HG02973 (cell line): ENCODE measurements at regions not wholly inside any gene's neighbourhood (a gene's known extent, or its start where the extent isn't known, plus 50 kb on each side); places are given as distances from the start of the nearest gene placed in this dataset.
A peak's percentile ranks its signal among the peaks of the same experiment; 100 is the strongest.
"Not testable (repeated sequence)": the region's sequence is repeated elsewhere in the genome, so short reads cannot be mapped to it uniquely, and the experiment has no call there.

Experiments used
- ATAC-seq: cut with Tn5 transposase; IDR thresholded peaks from one replicate; pipeline ENCODE4 v1.9.1; 2021; ENCODE audit warnings: moderate library complexity; ENCODE audit not compliant: unreplicated experiment

DNA sequence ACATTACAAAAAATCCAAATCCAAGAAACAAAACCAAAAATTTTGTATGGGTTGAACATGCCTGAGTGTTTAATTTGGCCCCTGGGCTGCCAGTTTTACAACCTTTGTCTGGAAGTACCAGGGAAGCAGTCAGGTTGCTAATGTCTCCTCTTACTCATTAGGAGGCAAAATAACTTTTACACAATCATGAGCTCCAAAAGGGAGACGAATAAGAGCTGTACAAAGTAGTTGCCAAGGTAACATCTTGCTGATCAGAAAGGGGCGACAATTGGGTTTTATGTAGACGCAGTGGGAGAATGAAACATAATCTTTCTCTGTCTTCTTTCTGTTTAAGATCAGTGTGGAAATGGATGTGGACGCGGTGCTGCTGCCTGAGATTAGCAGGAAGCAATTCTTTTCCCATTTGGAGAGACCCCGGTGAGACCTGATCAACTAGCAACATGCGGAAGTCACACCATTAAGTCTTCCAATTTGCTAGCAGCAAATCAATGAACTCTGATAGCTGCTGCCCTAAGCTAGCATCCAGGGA, 90.7 kb upstream of the IGFBP7 start:
- no peak for ATAC-seq

- no peak for ATAC-seq
Observed at GRCh38 chr4:57199267-57199666, 89.1 kb upstream of the IGFBP7 start.

DNA sequence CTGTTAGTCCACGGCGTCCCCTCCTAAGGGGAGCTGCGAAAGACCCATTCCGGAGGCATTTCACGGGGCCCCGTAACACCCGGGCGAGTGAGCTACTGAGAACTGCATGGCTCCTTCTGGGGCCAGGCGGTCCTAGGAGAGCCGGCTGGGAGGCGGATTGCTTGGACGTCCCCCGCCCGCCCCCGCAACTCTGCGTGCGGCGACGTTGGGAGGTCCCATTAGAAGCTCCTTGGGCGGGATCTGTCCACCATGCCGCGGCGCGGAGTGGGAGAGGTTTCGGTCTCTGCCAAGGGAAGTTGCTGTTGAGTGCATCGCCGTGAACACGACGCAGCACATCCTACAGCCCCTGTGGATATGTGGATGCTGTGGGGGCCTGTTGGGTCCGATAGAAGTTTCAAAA, 85.4 kb upstream of the IGFBP7 start:
- no peak for ATAC-seq

DNA sequence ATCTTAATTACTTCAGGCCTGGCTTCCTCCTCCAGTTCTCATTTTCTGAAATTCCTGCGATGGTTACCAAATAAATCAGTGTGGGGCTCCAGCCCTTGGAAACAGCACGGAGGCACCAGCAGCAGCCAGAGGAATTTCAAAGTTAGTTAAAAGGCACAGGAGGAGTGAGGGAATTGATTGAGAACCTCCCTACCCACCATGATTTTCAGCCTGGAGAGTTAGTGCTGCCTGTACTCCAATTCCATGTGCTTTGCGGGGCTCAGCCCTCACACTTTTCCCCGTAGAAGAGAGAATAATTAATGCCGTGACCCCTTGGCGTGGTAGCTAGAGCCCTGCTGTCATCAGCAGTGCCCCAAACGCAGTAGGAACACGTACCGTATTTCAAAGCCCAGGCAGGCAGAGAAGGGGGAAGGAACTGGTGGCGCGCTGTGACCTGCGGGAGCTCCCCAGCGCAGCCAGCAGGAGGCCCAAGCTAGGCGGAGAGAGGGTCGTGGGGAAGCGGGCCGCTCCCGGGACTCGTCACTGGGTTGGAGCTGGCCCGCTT, 84.0 kb upstream of the IGFBP7 start:
- no peak for ATAC-seq

DNA sequence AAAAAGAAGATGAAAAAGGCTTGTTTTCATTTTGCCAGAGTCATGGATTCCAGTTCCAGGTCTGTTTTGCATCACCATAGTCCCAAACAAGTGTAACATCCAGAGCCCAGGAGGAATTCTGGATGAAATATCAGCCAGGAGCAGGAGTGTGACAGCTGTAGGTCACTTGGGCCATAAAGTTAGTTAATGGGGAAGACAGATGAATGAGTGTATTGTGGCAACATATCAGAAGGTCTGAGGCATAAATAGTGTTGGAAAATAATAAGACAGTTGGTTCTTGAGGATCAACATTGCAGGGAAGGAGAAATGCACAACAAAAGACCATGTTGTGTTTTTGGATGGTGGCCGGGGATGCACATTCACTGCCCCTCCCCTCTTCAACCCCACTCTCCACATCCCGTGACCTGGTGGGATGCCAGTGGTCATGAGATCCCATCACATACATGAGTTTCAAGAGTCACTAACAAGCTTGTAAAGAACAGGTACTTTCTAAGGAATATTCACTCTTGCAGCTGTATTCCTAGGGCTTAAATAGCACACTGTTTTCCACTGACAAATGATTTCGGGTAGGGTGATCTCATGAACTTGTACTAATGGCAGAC, 83.1 kb upstream of the IGFBP7 start:
- no peak for ATAC-seq

GRCh38 chr4:57191523-57192034, 81.4 kb upstream of the IGFBP7 start:
- ATAC-seq, result no peak

DNA sequence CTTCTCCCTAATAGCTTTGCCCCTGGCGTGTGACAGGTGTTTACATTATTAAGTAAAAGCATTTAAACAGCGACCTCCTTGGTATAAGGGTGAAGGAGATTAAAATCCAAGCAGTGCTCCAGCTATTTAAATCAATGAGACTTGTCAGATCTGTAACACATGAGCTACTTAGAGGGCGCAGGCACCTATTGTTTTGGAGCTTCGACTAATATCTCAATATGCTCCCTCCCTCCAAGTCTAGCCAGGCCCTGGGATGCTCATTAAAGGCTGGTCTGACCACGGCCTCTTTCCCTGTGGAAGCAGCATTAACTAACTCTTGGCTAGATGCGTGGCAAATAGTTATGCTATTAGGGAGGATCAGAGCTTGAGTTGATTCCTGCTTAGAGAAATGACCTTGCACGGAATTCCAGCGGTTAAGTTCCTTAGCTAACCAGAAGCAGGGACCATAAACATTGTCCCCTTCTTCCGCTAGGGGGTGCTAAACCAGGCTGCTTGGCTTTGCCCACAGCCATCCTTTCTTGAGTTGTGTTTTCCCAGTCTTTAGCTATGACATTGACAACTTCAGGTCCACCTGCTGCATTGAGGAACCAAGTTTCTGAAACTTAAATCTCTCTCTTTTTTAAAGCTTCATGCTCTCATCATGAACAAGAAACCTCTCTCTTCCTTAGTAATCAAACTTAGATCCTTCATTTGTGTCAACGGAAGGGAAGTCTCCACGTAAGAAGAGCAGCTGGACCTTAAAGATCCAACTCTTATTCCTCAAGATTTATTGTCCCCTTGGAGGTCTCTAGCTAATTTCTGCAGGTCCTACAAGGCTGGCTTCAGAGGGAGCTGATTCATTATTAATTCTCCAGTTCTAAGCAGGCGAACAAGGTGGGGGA, 80.7 kb upstream of the IGFBP7 start:
- no peak for ATAC-seq

GRCh38 chr4:57187246-57187645, 77.1 kb upstream of the IGFBP7 start:
- ATAC-seq, result no peak

DNA sequence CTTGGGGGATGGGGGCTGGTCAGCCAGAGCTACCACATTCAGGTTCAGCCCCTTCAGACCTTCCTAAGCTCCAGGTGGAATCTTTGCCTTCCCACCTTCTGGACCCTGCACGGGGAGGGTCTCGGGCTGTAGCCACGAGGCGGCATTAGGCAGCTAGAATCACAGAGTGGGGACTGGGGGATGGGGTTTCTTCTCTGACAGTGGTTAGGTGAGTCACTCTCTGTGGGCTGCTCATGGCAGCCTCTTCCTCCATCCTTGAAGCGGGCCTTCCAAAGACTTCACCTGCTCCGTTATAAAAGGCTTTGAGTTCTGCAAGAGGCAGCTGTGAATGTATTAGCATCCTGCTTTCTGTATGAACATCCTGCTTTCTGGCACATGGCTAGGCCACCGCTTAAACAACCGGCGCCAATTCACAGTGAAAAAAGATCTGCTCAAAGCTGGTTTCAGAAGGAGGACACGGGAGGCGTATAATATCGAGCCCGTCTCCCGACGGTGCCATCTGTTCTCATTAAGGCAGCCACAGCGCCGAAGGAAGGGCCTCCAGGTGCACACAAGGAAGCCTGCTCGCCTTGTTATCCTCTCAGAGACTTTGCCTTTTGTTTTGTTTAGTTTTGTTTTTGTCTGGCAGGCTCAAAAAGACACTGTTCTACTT, 74.3 kb upstream of the IGFBP7 start:
- no peak for ATAC-seq

GRCh38 chr4:57182132-57182874, 72.1 kb upstream of the IGFBP7 start:
- no peak for ATAC-seq

- not testable (repeated sequence) for ATAC-seq
Observed at GRCh38 chr4:57173136-57173535, 63.0 kb upstream of the IGFBP7 start.

DNA sequence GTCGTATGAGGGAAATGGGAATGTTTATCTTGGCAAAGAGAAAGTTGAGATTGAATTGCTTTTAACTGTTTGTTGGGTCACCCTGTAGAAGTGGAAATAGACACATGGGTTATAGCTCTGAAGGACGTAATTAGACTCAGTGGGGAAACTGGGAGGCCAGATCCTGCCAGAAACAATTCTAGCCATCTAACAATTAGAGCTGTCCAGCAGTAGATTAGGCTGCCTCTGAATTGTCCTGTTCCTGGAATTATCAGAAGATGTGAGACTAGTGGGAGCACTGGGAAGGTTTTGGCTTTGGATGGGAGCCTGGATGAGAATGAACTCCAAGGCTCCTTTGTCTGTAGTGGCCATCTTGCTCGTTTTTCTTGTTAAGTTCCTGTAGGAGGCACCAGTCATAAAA, 61.9 kb upstream of the IGFBP7 start:
- no peak for ATAC-seq

DNA sequence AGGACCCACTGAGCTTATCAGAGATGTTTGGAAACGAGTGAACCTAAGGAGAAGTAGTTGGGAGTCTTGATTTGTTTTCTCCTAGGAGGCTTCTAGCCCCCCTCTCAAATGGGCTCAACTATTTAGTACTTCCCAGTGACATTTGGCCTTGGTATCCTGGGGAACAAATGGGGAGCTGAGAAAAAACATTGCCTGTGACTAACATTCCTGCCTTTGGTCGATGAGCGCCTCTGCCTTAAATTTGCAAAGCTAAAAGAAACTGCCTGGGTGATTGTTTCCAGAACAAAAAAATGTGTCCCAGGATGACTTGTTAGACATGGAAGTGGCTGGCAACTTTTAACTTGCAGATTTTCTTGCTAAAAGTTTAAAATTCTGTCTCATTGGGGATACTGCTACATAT, 58.8 kb upstream of the IGFBP7 start:
- ATAC-seq, result no peak

DNA sequence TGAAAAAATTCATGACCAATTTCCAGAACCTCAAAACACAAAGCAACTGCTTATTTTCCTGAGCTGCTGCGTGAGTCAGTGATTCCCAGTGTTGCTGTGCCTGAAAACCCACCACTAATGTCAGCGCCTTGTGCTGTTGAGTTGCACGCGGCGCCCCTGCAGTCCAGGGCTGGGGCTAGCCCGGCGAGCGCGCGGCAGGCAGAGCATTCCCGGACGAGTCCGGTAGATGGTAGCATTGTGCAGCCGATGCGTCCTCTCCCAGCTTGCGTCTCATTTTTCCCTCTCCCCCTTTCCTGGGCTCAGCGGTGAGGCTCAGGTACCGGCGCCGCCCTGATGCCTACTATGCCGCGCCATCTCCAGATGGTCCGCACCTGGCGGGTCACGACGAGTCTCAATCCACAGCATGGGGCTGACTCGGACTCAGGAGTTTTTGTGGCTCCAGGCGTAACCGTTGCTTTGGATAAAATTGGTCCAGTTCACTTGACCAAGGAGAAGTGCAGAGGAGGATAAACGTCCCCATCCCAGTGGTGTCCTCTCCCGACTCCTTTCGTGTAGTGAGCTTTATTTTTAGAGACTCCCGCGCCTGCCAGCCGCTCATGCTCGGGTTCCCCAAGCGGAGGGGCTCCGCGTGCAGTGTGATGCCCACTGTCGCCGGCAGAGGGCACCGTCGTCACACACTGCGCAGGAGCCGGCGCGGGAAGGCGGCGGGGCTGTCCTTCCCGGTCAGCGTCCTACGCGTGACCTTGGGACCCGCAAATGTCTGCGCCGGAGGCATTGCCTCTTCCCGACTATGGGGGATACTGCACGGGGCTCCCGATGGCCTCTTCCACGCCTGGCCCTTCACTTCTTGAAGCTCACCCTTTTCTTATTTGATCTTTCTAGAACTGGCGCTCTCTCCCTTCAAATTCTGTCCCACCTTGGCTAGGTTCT, 53.6 kb upstream of the IGFBP7 start:
- peak; percentile 97 for ATAC-seq

- no peak for ATAC-seq
Observed at GRCh38 chr4:57162499-57163019, 52.4 kb upstream of the IGFBP7 start.
